Endodermal cell (in vitro differentiated cells): ENCODE measurements at regions not wholly inside any gene's neighbourhood (a gene's known extent, or its start where the extent isn't known, plus 50 kb on each side); places are given as distances from the start of the nearest gene placed in this dataset.

Source experiments
- DNase-seq: peaks from one replicate; pipeline ENCODE4 v3.0.0-alpha.2; 2017
- H3K27ac ChIP-seq: 2 replicates; pipeline ENCODE4 v1.5.1; 2013; ENCODE audit warnings: mild to moderate bottlenecking, low read depth, low read length, moderate library complexity
- H3K27me3 ChIP-seq: 2 replicates; pipeline ENCODE4 v1.6.1; 2013; ENCODE audit warnings: mild to moderate bottlenecking, low read length, moderate library complexity; ENCODE audit not compliant: insufficient read depth, control insufficient read depth, poor library complexity, severe bottlenecking
- H3K36me3 ChIP-seq: 2 replicates; pipeline ENCODE4 v1.7.0; 2013; ENCODE audit warnings: mild to moderate bottlenecking, low read length, moderate library complexity; ENCODE audit not compliant: control insufficient read depth, insufficient read depth
- H3K4me1 ChIP-seq: one replicate; pipeline ENCODE4 v1.7.0; 2013; ENCODE audit warnings: low read length; ENCODE audit not compliant: control insufficient read depth, insufficient read depth
- H3K4me3 ChIP-seq: 2 replicates; pipeline ENCODE4 v1.5.1; 2013; ENCODE audit warnings: mild to moderate bottlenecking, low read length, moderate library complexity
- H3K9ac ChIP-seq: 2 replicates; pipeline ENCODE4 v1.6.1; 2013; ENCODE audit warnings: mild to moderate bottlenecking, low read length, moderate library complexity; ENCODE audit not compliant: poor library complexity, severe bottlenecking; ENCODE audit errors: extremely low read depth
- H3K9me3 ChIP-seq: 2 replicates; pipeline ENCODE4 v1.6.1; 2013; ENCODE audit warnings: mild to moderate bottlenecking, low read length, moderate library complexity; ENCODE audit not compliant: control insufficient read depth
- H3K27ac Mint-ChIP-seq: 2 replicates; pipeline ENCODE4 v1.8.0; 2020; ENCODE audit warnings: mixed read lengths
- H3K27me3 Mint-ChIP-seq: 2 replicates; pipeline ENCODE4 v1.8.0; 2021; ENCODE audit warnings: mild to moderate bottlenecking, mixed read lengths; ENCODE audit not compliant: insufficient read depth
- H3K36me3 Mint-ChIP-seq: 2 replicates; pipeline ENCODE4 v1.8.0; 2020; ENCODE audit warnings: low read depth, mixed read lengths
- H3K4me1 Mint-ChIP-seq: 2 replicates; pipeline ENCODE4 v1.8.0; 2020; ENCODE audit warnings: mixed read lengths
- H3K4me3 Mint-ChIP-seq: 2 replicates; pipeline ENCODE4 v1.8.0; 2020; ENCODE audit warnings: mild to moderate bottlenecking, moderate library complexity, mixed read lengths
- H3K9me3 Mint-ChIP-seq: 2 replicates; pipeline ENCODE4 v1.8.0; 2020; ENCODE audit warnings: mild to moderate bottlenecking, mixed read lengths
- CTCF ChIP-seq: fragments of 200-600 bp; sonication (generic); conservative IDR thresholded peaks from 2 replicates; pipeline ENCODE4 v1.5.0; 2021; ENCODE audit warnings: antibody characterized with exemption, mild to moderate bottlenecking
- WGBS, 2 experiments: methylation state at CpG; one replicate each; pipeline versions ENCODE4 v1.1.5 to v1.1.7; 2013; ENCODE audit warnings: missing lambda C conversion rate in 2 of 2, mixed read lengths in 1 of 2; ENCODE audit not compliant: insufficient coverage in 1 of 2, insufficient read length in 1 of 2; 5-methylcytosine and 5-hydroxymethylcytosine counted together

- H3K4me1 ChIP-seq: no peaks in the 10 kb centered on the region
- no peak for DNase-seq
- no peaks in the 10 kb centered on the region for H3K36me3 ChIP-seq
- no peak overlapping the region for H3K9ac ChIP-seq
- no peak for TF ChIP-seq CTCF
- H3K27me3 ChIP-seq: no peaks in the 10 kb centered on the region
- no peaks in the 10 kb centered on the region for H3K9me3 ChIP-seq
- Mint-ChIP-seq H3K4me1 (no peaks in the 10 kb centered on the region), H3K27ac (no peak overlapping the region), H3K4me3 (no peak overlapping the region), H3K9me3 (no peaks in the 10 kb centered on the region), H3K27me3 (no peaks in the 10 kb centered on the region), H3K36me3 (no peaks in the 10 kb centered on the region)
- no peak overlapping the region for H3K4me3 ChIP-seq
- H3K27ac ChIP-seq: no peak overlapping the region
- WGBS, 2 experiments: no CpG with 5 or more reads among the region's 1 CpG
Observed at GRCh38 chr3:177946497-177946896, 589.7 kb upstream of the KCNMB2 start.

- H3K9me3 Mint-ChIP-seq: no peaks in the 10 kb centered on the region
- WGBS, 2 experiments: 100% methylated on average over 3 of the region's 3 CpGs; no CpG with 5 or more reads in 1 of the 2 experiments
Observed at GRCh38 chr3:177946936-177947335, 589.3 kb upstream of the KCNMB2 start.

GRCh38 chr3:177947901-177948300 is 588.3 kb upstream of the KCNMB2 start:
- Histone ChIP-seq H3K9ac (no peak overlapping the region), H3K4me3 (no peak overlapping the region), H3K36me3 (no peaks in the 10 kb centered on the region), H3K4me1 (no peaks in the 10 kb centered on the region), H3K9me3 (no peaks in the 10 kb centered on the region), H3K27me3 (no peaks in the 10 kb centered on the region), H3K27ac (no peak overlapping the region)
- Mint-ChIP-seq H3K36me3 (no peaks in the 10 kb centered on the region), H3K27ac (no peak overlapping the region), H3K27me3 (no peaks in the 10 kb centered on the region), H3K4me1 (no peaks in the 10 kb centered on the region), H3K4me3 (no peak overlapping the region), H3K9me3 (no peaks in the 10 kb centered on the region)
- TF ChIP-seq CTCF: no peak
- DNase-seq: no peak
- WGBS, 2 experiments: 94 to 100% methylated on average over 1 to 2 of the region's 2 CpGs

More at GRCh38 chr3:177946936-177947335, 589.3 kb upstream of the KCNMB2 start:
- DNase-seq: no peak
- Mint-ChIP-seq H3K4me3 (no peak overlapping the region), H3K27ac (no peak overlapping the region), H3K27me3 (no peaks in the 10 kb centered on the region), H3K36me3 (no peaks in the 10 kb centered on the region), H3K4me1 (no peaks in the 10 kb centered on the region)
- Histone ChIP-seq H3K9ac (no peak overlapping the region), H3K27ac (no peak overlapping the region), H3K9me3 (no peaks in the 10 kb centered on the region), H3K4me1 (no peaks in the 10 kb centered on the region), H3K4me3 (no peak overlapping the region), H3K36me3 (no peaks in the 10 kb centered on the region), H3K27me3 (no peaks in the 10 kb centered on the region)
- no peak for TF ChIP-seq CTCF
